ENCODE measurements at regions not wholly inside any gene's neighbourhood (a gene's known extent, or its start where the extent isn't known, plus 50 kb on each side); places are given as distances from the start of the nearest gene placed in this dataset.

DNA sequence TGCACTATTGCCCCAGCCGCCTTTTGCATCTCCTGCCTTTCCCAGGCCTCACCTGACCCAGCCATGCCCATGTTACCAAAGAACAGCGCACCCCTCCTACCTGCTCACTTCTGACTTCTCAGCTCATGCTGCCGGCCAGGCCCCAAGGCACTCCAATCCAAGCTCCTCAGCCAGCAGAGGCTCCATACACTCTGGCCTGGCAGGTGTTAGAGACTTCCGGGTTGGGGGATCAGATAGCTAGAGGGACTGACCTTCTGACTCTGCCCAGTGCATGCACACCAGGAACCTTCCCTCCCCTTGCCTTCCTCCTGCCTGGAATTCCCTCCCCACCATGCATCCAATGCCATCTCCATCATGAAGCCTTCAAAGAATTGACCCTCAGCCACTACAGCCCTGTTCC, 56.2 kb upstream of the ZMIZ1 start:
- TF ChIP-seq, protein P1, sequence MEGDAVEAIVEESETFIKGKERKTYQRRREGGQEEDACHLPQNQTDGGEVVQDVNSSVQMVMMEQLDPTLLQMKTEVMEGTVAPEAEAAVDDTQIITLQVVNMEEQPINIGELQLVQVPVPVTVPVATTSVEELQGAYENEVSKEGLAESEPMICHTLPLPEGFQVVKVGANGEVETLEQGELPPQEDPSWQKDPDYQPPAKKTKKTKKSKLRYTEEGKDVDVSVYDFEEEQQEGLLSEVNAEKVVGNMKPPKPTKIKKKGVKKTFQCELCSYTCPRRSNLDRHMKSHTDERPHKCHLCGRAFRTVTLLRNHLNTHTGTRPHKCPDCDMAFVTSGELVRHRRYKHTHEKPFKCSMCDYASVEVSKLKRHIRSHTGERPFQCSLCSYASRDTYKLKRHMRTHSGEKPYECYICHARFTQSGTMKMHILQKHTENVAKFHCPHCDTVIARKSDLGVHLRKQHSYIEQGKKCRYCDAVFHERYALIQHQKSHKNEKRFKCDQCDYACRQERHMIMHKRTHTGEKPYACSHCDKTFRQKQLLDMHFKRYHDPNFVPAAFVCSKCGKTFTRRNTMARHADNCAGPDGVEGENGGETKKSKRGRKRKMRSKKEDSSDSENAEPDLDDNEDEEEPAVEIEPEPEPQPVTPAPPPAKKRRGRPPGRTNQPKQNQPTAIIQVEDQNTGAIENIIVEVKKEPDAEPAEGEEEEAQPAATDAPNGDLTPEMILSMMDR (conservative IDR thresholded peaks at IDR 0.05 in 1 of 2, IDR thresholded peaks at IDR 0.05 in 1 of 2; ENCODE audit: low read depth in 1 of 2, low read length in 2 of 2) = no peak
- no peak for TF ChIP-seq EZH2 (IDR thresholded peaks at IDR 0.05; ENCODE audit: low read length, missing control alignments)
